ENCODE measurements at regions not wholly inside any gene's neighbourhood (a gene's known extent, or its start where the extent isn't known, plus 50 kb on each side); places are given as distances from the start of the nearest gene placed in this dataset.

DNA sequence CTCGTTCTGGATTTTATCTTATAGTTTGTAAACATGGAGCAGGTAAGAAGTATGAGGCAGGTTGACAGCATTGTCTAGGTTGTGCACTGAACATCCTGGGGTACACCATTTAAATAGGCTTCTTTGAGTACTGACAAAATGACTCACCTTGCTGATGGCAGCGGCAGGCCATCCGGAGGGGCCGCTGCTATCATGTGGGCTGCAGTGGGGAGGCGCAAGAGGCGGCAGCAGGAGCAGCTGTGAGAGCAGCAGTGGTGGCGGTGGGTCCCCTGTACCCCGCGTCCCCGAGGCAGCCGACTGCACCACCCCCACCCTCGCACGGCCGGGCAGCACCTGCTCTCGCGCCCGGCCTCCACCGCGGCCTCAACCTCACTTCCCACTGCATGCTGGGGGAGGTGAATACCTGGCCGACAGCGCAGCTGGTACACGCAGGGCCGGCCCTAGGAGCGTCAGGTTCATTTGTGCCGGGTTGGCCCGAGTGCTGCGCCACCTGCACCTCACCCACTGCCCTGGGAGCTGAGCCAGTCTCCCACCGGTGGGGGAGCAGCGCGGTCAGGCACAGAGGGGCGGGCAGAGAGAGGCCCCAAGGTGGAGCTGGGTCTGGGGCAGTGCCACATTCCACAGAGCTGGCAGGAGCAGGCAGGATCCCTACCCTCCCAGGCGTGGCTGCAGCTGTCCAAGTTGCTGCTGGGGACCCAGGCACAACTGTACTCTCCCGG lies 154.5 kb upstream of the RBMS1 start:
- WGBS (ENCODE audit: insufficient coverage), result 89% methylated on average over 28 of the region's 33 CpGs

DNA sequence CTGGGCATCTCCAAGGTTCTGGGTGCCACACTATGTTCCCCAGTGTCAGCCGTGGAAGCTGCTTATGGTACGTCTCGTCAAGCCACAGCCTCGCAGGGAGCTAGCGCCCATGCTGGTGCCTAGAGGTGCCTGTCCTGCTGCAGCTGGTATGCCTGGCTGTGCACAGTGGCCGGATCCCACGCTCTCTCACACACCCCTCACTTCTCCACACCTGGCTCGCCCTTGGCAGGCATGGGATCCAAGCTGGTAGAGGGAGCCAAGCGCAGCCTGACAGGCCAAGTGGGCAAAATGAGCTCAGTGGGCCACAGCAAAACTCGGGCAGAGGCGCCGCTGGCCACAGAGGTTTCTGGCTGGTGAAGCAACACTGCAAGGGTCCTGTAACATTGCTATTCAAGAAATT lies 156.1 kb upstream of the RBMS1 start:
- Histone ChIP-seq H3K27ac (ENCODE audit: insufficient read depth in 1 of 2, low read depth in 1 of 2, low read length in 2 of 2, poor library complexity in 1 of 2, severe bottlenecking in 2 of 2) (no peak overlapping the region), H3K9me3 (ENCODE audit: control extremely low read depth in 1 of 5, control insufficient read depth in 4 of 5, insufficient read depth in 2 of 5, low read depth in 1 of 5, low read length in 4 of 5) (no peaks in the 10 kb centered on the region), H3K36me3 (ENCODE audit: control insufficient read depth in 4 of 4, insufficient read depth in 4 of 4, low read length in 3 of 4) (no peaks in the 10 kb centered on the region), H3K4me1 (ENCODE audit: control extremely low read depth in 1 of 4, control insufficient read depth in 4 of 4, insufficient read depth in 4 of 4, low read length in 3 of 4) (peaks cover 12 to 33% (median 27%) of the 10 kb centered on the region in 4 experiments), H3K27me3 (replicated peaks in 2 of 5; ENCODE audit: control insufficient read depth in 4 of 5, insufficient read depth in 5 of 5, low read length in 4 of 5) (no peaks in the 10 kb centered on the region), H3K4me3 (ENCODE audit: control insufficient read depth in 1 of 7, extremely low read depth in 1 of 7, insufficient read depth in 4 of 7, low read depth in 2 of 7, low read length in 6 of 7) (no peak overlapping the region)
- no peak for DNase-seq
- WGBS (ENCODE audit: insufficient coverage), result 100% methylated on average over 6 of the region's 12 CpGs
- ChIA-PET POLR2A (no interaction called here), CTCF (interaction anchor here (1.2 to 1.3 kb wide), 2 partner anchors 10 to 52 kb away, joined by 3 to 4 read pairs; no protein-coding TSS in a partner anchor)

More for the DNA sequence above, 154.5 kb upstream of the RBMS1 start:
- DNase-seq, result no peak
- POLR2A ChIA-PET, result no interaction called here
- no peaks in the 10 kb centered on the region for H3K27me3 ChIP-seq (replicated peaks in 2 of 5; ENCODE audit: control insufficient read depth in 4 of 5, insufficient read depth in 5 of 5, low read length in 4 of 5)
- H3K4me3 ChIP-seq (ENCODE audit: control insufficient read depth in 1 of 7, extremely low read depth in 1 of 7, insufficient read depth in 4 of 7, low read depth in 2 of 7, low read length in 6 of 7), result no peak overlapping the region
- no peak overlapping the region for H3K27ac ChIP-seq (ENCODE audit: insufficient read depth in 1 of 2, low read depth in 1 of 2, low read length in 2 of 2, poor library complexity in 1 of 2, severe bottlenecking in 2 of 2)
- H3K4me1 ChIP-seq (ENCODE audit: control extremely low read depth in 1 of 4, control insufficient read depth in 4 of 4, insufficient read depth in 4 of 4, low read length in 3 of 4), result peaks cover 12 to 30% (median 25%) of the 10 kb centered on the region in 4 experiments
- H3K9me3 ChIP-seq (ENCODE audit: control extremely low read depth in 1 of 5, control insufficient read depth in 4 of 5, insufficient read depth in 2 of 5, low read depth in 1 of 5, low read length in 4 of 5), result no peaks in the 10 kb centered on the region
- no peaks in the 10 kb centered on the region for H3K36me3 ChIP-seq (ENCODE audit: control insufficient read depth in 4 of 4, insufficient read depth in 4 of 4, low read length in 3 of 4)
- CTCF ChIA-PET, result no interaction called here

DNA sequence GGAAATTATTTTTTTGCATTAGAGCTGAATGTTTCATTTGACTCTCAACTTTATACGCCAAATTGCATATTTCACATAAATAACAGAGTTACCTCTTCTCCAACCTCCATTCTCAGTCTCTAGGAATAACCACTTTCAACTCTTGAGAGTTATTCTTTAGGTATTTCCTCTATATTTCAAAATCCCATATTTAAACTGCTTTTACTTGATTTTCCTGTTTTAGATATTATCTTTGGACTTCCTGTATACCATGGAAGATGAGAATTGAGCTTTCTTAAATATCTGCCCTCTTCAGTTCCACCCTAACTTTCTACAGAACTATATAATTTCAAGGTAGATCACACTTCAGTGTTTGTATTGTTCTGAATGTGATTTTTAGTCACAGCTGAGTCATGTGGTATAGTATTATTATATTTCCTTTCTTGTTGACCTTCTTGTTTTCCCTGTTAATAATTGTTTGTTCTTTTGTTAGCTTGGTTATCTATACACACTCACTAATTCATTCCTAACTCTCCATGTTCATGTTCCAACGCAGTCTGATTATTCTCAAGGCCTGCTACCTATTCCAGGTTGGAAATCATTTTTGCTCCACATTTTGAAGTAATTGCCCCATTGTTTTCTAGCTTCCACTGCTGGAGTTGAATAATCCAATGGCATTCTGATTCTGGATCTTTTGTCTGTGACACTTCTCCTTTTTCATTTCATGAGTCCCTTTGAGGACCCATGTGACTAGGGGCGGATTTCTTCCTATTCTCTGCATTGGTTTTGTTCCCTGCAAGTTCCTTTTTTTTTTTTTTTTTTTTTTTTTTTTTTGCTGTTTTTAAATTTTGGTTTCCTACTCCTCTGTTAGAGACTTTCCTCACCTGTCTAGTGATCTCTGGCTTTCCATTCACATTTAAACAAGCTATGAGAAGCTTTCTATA lies 156.8 kb upstream of the RBMS1 start:
- no peaks in the 10 kb centered on the region for H3K36me3 ChIP-seq (ENCODE audit: control insufficient read depth in 4 of 4, insufficient read depth in 4 of 4, low read length in 3 of 4)
- H3K9me3 ChIP-seq (ENCODE audit: control extremely low read depth in 1 of 5, control insufficient read depth in 4 of 5, insufficient read depth in 2 of 5, low read depth in 1 of 5, low read length in 4 of 5), result no peaks in the 10 kb centered on the region
- H3K27me3 ChIP-seq (replicated peaks in 2 of 5; ENCODE audit: control insufficient read depth in 4 of 5, insufficient read depth in 5 of 5, low read length in 4 of 5), result no peaks in the 10 kb centered on the region
- ChIA-PET CTCF (interaction anchor here (0.7 to 1.8 kb wide), 6 partner anchors 11 to 221 kb away, joined by 3 to 4 read pairs (median 4); no protein-coding TSS in a partner anchor), POLR2A (no interaction called here)
- no peak overlapping the region for H3K27ac ChIP-seq (ENCODE audit: insufficient read depth in 1 of 2, low read depth in 1 of 2, low read length in 2 of 2, poor library complexity in 1 of 2, severe bottlenecking in 2 of 2)
- peak overlapping the region in 1 of 7 experiments; percentile 37 for H3K4me3 ChIP-seq (ENCODE audit: control insufficient read depth in 1 of 7, extremely low read depth in 1 of 7, insufficient read depth in 4 of 7, low read depth in 2 of 7, low read length in 6 of 7)
- WGBS (ENCODE audit: insufficient coverage), result 100% methylated on average over 1 of the region's 3 CpGs
- H3K4me1 ChIP-seq (ENCODE audit: control extremely low read depth in 1 of 4, control insufficient read depth in 4 of 4, insufficient read depth in 4 of 4, low read length in 3 of 4), result peaks cover 12 to 33% (median 27%) of the 10 kb centered on the region in 4 experiments
- DNase-seq, result peak; percentile 68 to 94 (median 90)

DNA sequence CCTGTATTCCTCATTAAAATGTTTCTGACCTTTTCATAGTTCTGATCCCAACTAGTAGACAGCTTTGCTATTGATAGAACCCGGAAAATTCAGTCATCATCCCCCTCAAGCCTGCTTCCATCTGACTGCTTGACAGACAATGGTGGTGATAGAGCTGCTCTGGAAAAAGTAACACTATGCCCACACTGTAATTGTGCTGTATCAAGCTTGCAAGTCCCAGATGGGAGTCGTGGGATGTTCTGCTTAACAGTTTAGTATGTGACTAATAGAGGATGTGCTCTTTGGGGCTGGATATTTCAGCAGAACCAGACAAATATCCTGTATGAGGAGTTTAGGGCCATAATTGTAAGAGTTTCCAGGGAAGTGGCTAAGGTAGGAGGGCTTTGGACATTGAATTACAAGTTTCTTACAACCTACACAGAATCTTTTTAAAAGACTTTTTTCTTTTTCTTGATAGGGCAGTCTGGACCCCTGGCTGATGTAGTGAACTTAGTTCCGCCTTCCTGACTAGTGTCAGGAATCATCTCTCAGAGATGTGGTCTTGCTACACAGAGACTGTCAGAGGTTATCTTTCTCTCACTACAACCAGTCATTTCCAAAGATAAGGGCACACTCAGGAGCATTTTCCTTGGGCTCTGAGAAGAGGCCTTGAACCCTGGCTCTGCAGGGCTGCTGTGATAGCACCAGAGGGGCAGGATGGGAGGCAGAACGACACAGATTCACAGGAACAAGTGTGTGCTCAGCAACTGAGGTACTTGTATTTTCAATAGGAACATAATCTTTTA lies 158.0 kb upstream of the RBMS1 start:
- H3K36me3 ChIP-seq (ENCODE audit: control insufficient read depth in 4 of 4, insufficient read depth in 4 of 4, low read length in 3 of 4), result no peaks in the 10 kb centered on the region
- CTCF ChIA-PET, result interaction anchor here (0.7 to 1.8 kb wide), 3 partner anchors 15 to 33 kb away, joined by 3 to 4 read pairs (median 3); no protein-coding TSS in a partner anchor
- H3K27ac ChIP-seq (ENCODE audit: insufficient read depth in 1 of 2, low read depth in 1 of 2, low read length in 2 of 2, poor library complexity in 1 of 2, severe bottlenecking in 2 of 2), result peak overlapping the region in 1 of 2 experiments; percentile 50
- 83% methylated on average over 2 of the region's 4 CpGs for WGBS (ENCODE audit: insufficient coverage)
- H3K27me3 ChIP-seq (replicated peaks in 2 of 5; ENCODE audit: control insufficient read depth in 4 of 5, insufficient read depth in 5 of 5, low read length in 4 of 5), result no peaks in the 10 kb centered on the region
- POLR2A ChIA-PET, result interaction anchor here (1.4 kb wide), 1 partner anchor 15 kb away, joined by 3 read pairs; no protein-coding TSS in a partner anchor
- H3K4me3 ChIP-seq (ENCODE audit: control insufficient read depth in 1 of 7, extremely low read depth in 1 of 7, insufficient read depth in 4 of 7, low read depth in 2 of 7, low read length in 6 of 7), result peak overlapping the region in 1 of 7 experiments; percentile 24
- DNase-seq, result peak in 2 of 3 donors; percentile 42 to 60
- peaks cover 12 to 40% (median 27%) of the 10 kb centered on the region in 4 experiments for H3K4me1 ChIP-seq (ENCODE audit: control extremely low read depth in 1 of 4, control insufficient read depth in 4 of 4, insufficient read depth in 4 of 4, low read length in 3 of 4)
- no peaks in the 10 kb centered on the region for H3K9me3 ChIP-seq (ENCODE audit: control extremely low read depth in 1 of 5, control insufficient read depth in 4 of 5, insufficient read depth in 2 of 5, low read depth in 1 of 5, low read length in 4 of 5)

DNA sequence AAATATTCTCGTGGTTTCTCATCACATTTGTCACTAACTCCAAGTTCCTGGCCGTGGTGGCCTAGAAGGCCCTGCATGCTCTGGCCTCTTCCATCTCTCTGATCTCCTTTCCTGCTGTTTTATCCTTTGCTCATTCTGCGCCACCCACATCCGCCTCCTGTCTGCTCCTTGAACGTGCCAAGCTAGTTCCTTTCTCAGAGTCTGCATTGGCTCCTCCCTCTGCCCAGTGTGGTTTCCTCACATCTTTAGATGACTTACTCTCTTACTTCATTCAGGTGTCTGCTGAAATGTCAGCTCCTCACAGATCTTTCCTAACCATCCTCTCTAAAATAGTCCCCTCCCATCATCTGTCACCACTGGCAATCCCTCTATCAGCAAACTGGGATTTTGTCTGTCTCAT lies 158.6 kb upstream of the RBMS1 start:
- WGBS (ENCODE audit: insufficient coverage), result 0% methylated on average over 5 of the region's 5 CpGs
- Histone ChIP-seq H3K36me3 (ENCODE audit: control insufficient read depth in 4 of 4, insufficient read depth in 4 of 4, low read length in 3 of 4) (no peaks in the 10 kb centered on the region), H3K4me3 (ENCODE audit: control insufficient read depth in 1 of 7, extremely low read depth in 1 of 7, insufficient read depth in 4 of 7, low read depth in 2 of 7, low read length in 6 of 7) (no peak overlapping the region), H3K9me3 (ENCODE audit: control extremely low read depth in 1 of 5, control insufficient read depth in 4 of 5, insufficient read depth in 2 of 5, low read depth in 1 of 5, low read length in 4 of 5) (no peaks in the 10 kb centered on the region), H3K27me3 (replicated peaks in 2 of 5; ENCODE audit: control insufficient read depth in 4 of 5, insufficient read depth in 5 of 5, low read length in 4 of 5) (no peaks in the 10 kb centered on the region), H3K4me1 (ENCODE audit: control extremely low read depth in 1 of 4, control insufficient read depth in 4 of 4, insufficient read depth in 4 of 4, low read length in 3 of 4) (peaks cover 12 to 40% (median 27%) of the 10 kb centered on the region in 4 experiments), H3K27ac (ENCODE audit: insufficient read depth in 1 of 2, low read depth in 1 of 2, low read length in 2 of 2, poor library complexity in 1 of 2, severe bottlenecking in 2 of 2) (peak overlapping the region in 1 of 2 experiments; percentile 50)
- peak; percentile 75 to 93 (median 91) for DNase-seq
- POLR2A ChIA-PET, result interaction anchor here (1.4 kb wide), 1 partner anchor 14 kb away, joined by 3 read pairs; no protein-coding TSS in a partner anchor
- CTCF ChIA-PET, result no interaction called here

- no peak for DNase-seq
- Histone ChIP-seq H3K27me3 (replicated peaks in 2 of 5; ENCODE audit: control insufficient read depth in 4 of 5, insufficient read depth in 5 of 5, low read length in 4 of 5) (no peaks in the 10 kb centered on the region), H3K4me1 (ENCODE audit: control extremely low read depth in 1 of 4, control insufficient read depth in 4 of 4, insufficient read depth in 4 of 4, low read length in 3 of 4) (peaks cover 0 to 22% (median 11%) of the 10 kb centered on the region in 4 experiments), H3K9me3 (ENCODE audit: control extremely low read depth in 1 of 5, control insufficient read depth in 4 of 5, insufficient read depth in 2 of 5, low read depth in 1 of 5, low read length in 4 of 5) (no peaks in the 10 kb centered on the region), H3K27ac (ENCODE audit: insufficient read depth in 1 of 2, low read depth in 1 of 2, low read length in 2 of 2, poor library complexity in 1 of 2, severe bottlenecking in 2 of 2) (no peak overlapping the region), H3K36me3 (ENCODE audit: control insufficient read depth in 4 of 4, insufficient read depth in 4 of 4, low read length in 3 of 4) (no peaks in the 10 kb centered on the region), H3K4me3 (ENCODE audit: control insufficient read depth in 1 of 7, extremely low read depth in 1 of 7, insufficient read depth in 4 of 7, low read depth in 2 of 7, low read length in 6 of 7) (no peak overlapping the region)
- CTCF ChIA-PET, result no interaction called here
- POLR2A ChIA-PET, result no interaction called here
- 100% methylated on average over 1 of the region's 1 CpG for WGBS (ENCODE audit: insufficient coverage)
These were observed 163.6 kb upstream of the RBMS1 start for GRCh38 chr2:160657196-160657595.

Data from common myeloid progenitor, CD34-positive (primary cell).